Endothelial cell of umbilical vein (primary cell): ENCODE measurements at regions not wholly inside any gene's neighbourhood (a gene's known extent, or its start where the extent isn't known, plus 50 kb on each side); places are given as distances from the start of the nearest gene placed in this dataset.

ENCODE experiments used
- BruUV-seq: library from RNA; stranded (reverse); fragments of 400-500 nt; replicated peaks from 2 replicates; lab custom pipeline; 2021; lab: Mats Ljungman, UMichigan
- CTCF ChIA-PET: fragments of 300-600, 350-600 bp; sonication (Branson Sonifier 250); formaldehyde crosslinking; loops from one replicate; lab custom pipeline; 2021; ENCODE audit warnings: antibody characterized with exemption, inconsistent platforms; lab: Charles Lee
- POLR2A ChIA-PET: fragments of 300-600, 350-600 bp; sonication (Branson Sonifier 250); formaldehyde crosslinking; loops from one replicate; lab custom pipeline; 2021; ENCODE audit warnings: antibody characterized with exemption, inconsistent platforms; lab: Charles Lee
- DNase-seq: peaks from one replicate; pipeline ENCODE4 v3.0.0-alpha.2; 2011; ENCODE audit warnings: low read depth, low spot score
- FAIRE-seq: peaks from 2 replicates; lab custom pipeline; 2011; peaks lifted over from hg19 to GRCh38; lab: Jason Lieb, UNC
- H2AFZ ChIP-seq: 2 replicates; pipeline ENCODE4 v1.6.0; 2012; ENCODE audit warnings: low read depth, low read length, control low read depth, inconsistent platforms
- H3K27ac ChIP-seq: 2 replicates; pipeline ENCODE4 v1.5.1; 2011; ENCODE audit warnings: low read depth, mild to moderate bottlenecking, control low read depth, low read length, moderate library complexity; ENCODE audit not compliant: insufficient read depth
- H3K27me3 ChIP-seq, 2 experiments: 2 replicates each; pipeline versions ENCODE4 v1.6.0 to v1.6.1; 2011; ENCODE audit warnings: low read length in 2 of 2, mixed read lengths in 1 of 2; ENCODE audit not compliant: control insufficient read depth in 2 of 2, insufficient read depth in 2 of 2
- H3K36me3 ChIP-seq, 2 experiments: 2 replicates in 1 of 2; 3 replicates in 1 of 2; pipeline ENCODE4 v1.5.1; 2011; ENCODE audit warnings: low read length in 2 of 2, mild to moderate bottlenecking in 1 of 2, moderate library complexity in 1 of 2; ENCODE audit not compliant: control insufficient read depth in 2 of 2, insufficient read depth in 2 of 2; ENCODE audit errors: extremely low read depth in 1 of 2
- H3K4me1 ChIP-seq: 3 replicates; pipeline ENCODE4 v1.5.1; 2011; ENCODE audit warnings: mild to moderate bottlenecking, low read length; ENCODE audit not compliant: control insufficient read depth, insufficient read depth; ENCODE audit errors: extremely low read depth
- H3K4me2 ChIP-seq: 2 replicates; pipeline ENCODE4 v1.6.1; 2011; ENCODE audit warnings: low read length, control low read depth, mixed read lengths; ENCODE audit not compliant: insufficient read depth
- H3K4me3 ChIP-seq, 3 experiments: fragments of 200-600 bp in 1 of 3; sonication (generic), shearing (Covaris generic) in 1 of 3; replicated peaks in 1 of 3; 2 replicates each; pipeline ENCODE4 v1.5.1; 2011 to 2016; ENCODE audit warnings: control low read depth in 3 of 3, low read length in 3 of 3, mild to moderate bottlenecking in 2 of 3, inconsistent platforms in 1 of 3, low read depth in 1 of 3, moderate library complexity in 1 of 3; ENCODE audit not compliant: insufficient read depth in 1 of 3
- H3K79me2 ChIP-seq: 2 replicates; pipeline ENCODE4 v1.6.0; 2012; ENCODE audit warnings: low read length, inconsistent platforms; ENCODE audit not compliant: control insufficient read depth, insufficient read depth
- H3K9ac ChIP-seq: replicated peaks from 2 replicates; pipeline ENCODE3; 2011; ENCODE audit warnings: low read length, control low read depth; ENCODE audit not compliant: insufficient read depth; ENCODE audit errors: extremely low read depth
- H3K9me1 ChIP-seq: replicated peaks from 3 replicates; pipeline ENCODE4 v1.6.0; 2011; ENCODE audit warnings: mild to moderate bottlenecking, low read length; ENCODE audit not compliant: control insufficient read depth, insufficient read depth; ENCODE audit errors: extremely low read depth
- H3K9me3 ChIP-seq: replicated peaks from 2 replicates; pipeline ENCODE4 v1.5.1; 2012; ENCODE audit warnings: low read length, inconsistent platforms; ENCODE audit not compliant: control insufficient read depth, insufficient read depth
- H4K20me1 ChIP-seq: replicated peaks from 2 replicates; pipeline ENCODE3; 2011; ENCODE audit warnings: mild to moderate bottlenecking, low read length; ENCODE audit not compliant: control insufficient read depth, insufficient read depth; ENCODE audit errors: extremely low read depth
- EZH2 ChIP-seq: IDR thresholded peaks from 2 replicates; pipeline ENCODE4 v1.6.1; 2012; ENCODE audit warnings: borderline replicate concordance, low read depth, mild to moderate bottlenecking, moderate library complexity, low read length, inconsistent platforms; ENCODE audit not compliant: severe bottlenecking
- FOS ChIP-seq: IDR thresholded peaks from 2 replicates; pipeline ENCODE4 v1.6.1; 2011; ENCODE audit warnings: mild to moderate bottlenecking, low read length, moderate library complexity, borderline replicate concordance; ENCODE audit not compliant: insufficient read depth
- GATA2 ChIP-seq: IDR thresholded peaks from 2 replicates; pipeline ENCODE4 v1.7.0; 2011; ENCODE audit warnings: low read depth, mild to moderate bottlenecking, moderate library complexity, mixed read lengths, low read length; ENCODE audit not compliant: insufficient read length, insufficient read depth
- JUN ChIP-seq: IDR thresholded peaks from 2 replicates; pipeline ENCODE4 v1.6.1; 2011; ENCODE audit warnings: borderline replicate concordance, low read depth; ENCODE audit not compliant: insufficient read length, insufficient read depth
- MYC ChIP-seq: IDR thresholded peaks from one replicate; pipeline ENCODE4 v1.6.1; 2011; ENCODE audit warnings: mild to moderate bottlenecking, low read depth, low read length
- POLR2A ChIP-seq: IDR thresholded peaks from 2 replicates; pipeline ENCODE4 v1.6.1; 2012; ENCODE audit warnings: low read depth, mild to moderate bottlenecking, control low read depth, low read length
- POLR2AphosphoS5 ChIP-seq: IDR thresholded peaks from 2 replicates; pipeline ENCODE4 v1.6.1; 2012; ENCODE audit warnings: low read depth, mild to moderate bottlenecking, control low read depth, low read length, moderate library complexity; ENCODE audit not compliant: insufficient read depth
- dilution Hi-C: fragments of 300-500 bp; cut with MboI; formaldehyde crosslinking; loops from one replicate; pipeline ENCODE4 v1.15.0; 2019; ENCODE audit warnings: low sequenced_read_pairs; ENCODE audit not compliant: extremely low pct_ligation_motif_present
- intact Hi-C: fragments of 100-400 bp; cut with micrococcal nuclease; formaldehyde crosslinking; loops from one replicate; pipeline ENCODE4 v1.10.0; 2022
- TF ChIP-seq, protein P1 (sequence below), 2 donors: IDR thresholded peaks; 1 replicate in 1 of 2; 2 replicates in 1 of 2; pipeline ENCODE4 v1.5.1; 2011; ENCODE audit warnings: low read length in 2 of 2, mild to moderate bottlenecking in 2 of 2, moderate library complexity in 2 of 2, control low read depth in 1 of 2, inconsistent platforms in 1 of 2, low read depth in 1 of 2; ENCODE audit not compliant: insufficient read depth in 1 of 2; ENCODE audit errors: extremely low read depth in 1 of 2
- TF ChIP-seq, protein P2 (sequence below): IDR thresholded peaks from 2 replicates; pipeline ENCODE4 v1.6.1; 2011; ENCODE audit not compliant: insufficient read depth, insufficient read length

DNA sequence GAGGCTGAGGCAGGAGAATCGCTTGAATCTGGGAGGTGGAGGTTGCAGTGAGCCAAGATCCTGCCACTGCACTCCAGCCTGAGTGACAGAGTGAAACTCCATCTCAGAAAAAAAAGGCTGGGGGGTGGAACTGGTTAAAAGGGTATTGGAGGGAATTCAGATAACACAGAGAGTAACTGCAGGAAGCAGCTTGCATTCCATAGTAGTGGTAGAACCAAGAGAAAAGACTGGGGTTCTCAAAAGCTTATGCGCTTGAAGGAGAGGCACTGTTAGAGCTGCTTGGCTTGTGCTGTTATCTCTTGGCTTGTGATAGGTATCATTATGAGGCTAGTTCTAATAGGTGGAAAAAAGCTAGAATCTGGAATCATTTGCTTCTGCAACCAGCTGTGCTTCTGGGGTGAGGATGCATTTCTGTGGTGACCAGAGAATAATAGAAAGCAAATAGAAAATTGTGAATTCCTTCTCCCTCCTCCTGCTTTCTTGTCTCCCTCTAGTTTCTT lies 91.2 kb upstream of the ELOVL6 start:
- H3K27ac ChIP-seq, result no peak overlapping the region
- no peaks in the 10 kb centered on the region for H3K4me1 ChIP-seq
- no TSS peak for BruUV-seq
- no peak overlapping the region for H3K4me2 ChIP-seq
- no peaks in the 10 kb centered on the region for H3K36me3 ChIP-seq
- dilution Hi-C loops, result no loop called here
- H3K9ac ChIP-seq, result no peak overlapping the region
- FAIRE-seq (no peak), DNase-seq (no peak)
- no peaks in the 10 kb centered on the region for H3K79me2 ChIP-seq
- no peaks in the 10 kb centered on the region for H4K20me1 ChIP-seq
- no peak overlapping the region for H3K4me3 ChIP-seq
- CTCF ChIA-PET, result interaction anchor here (1.3 kb wide), 1 partner anchor 13 kb away, joined by 4 read pairs; no protein-coding TSS in a partner anchor
- no peaks in the 10 kb centered on the region for H3K27me3 ChIP-seq
- intact Hi-C loops, result no loop called here
- H3K9me3 ChIP-seq, result no peaks in the 10 kb centered on the region
- POLR2A ChIA-PET, result no interaction called here
- no peaks in the 10 kb centered on the region for H3K9me1 ChIP-seq
- no peak overlapping the region for H2AFZ ChIP-seq
- TF ChIP-seq, protein P1, sequence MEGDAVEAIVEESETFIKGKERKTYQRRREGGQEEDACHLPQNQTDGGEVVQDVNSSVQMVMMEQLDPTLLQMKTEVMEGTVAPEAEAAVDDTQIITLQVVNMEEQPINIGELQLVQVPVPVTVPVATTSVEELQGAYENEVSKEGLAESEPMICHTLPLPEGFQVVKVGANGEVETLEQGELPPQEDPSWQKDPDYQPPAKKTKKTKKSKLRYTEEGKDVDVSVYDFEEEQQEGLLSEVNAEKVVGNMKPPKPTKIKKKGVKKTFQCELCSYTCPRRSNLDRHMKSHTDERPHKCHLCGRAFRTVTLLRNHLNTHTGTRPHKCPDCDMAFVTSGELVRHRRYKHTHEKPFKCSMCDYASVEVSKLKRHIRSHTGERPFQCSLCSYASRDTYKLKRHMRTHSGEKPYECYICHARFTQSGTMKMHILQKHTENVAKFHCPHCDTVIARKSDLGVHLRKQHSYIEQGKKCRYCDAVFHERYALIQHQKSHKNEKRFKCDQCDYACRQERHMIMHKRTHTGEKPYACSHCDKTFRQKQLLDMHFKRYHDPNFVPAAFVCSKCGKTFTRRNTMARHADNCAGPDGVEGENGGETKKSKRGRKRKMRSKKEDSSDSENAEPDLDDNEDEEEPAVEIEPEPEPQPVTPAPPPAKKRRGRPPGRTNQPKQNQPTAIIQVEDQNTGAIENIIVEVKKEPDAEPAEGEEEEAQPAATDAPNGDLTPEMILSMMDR (IDR thresholded peaks at IDR 0.05; ENCODE audit: extremely low read depth in 1 of 2, insufficient read depth in 1 of 2, low read depth in 1 of 2, low read length in 2 of 2), result no peak
- no peak for TF ChIP-seq EZH2
- TF ChIP-seq, protein P2, sequence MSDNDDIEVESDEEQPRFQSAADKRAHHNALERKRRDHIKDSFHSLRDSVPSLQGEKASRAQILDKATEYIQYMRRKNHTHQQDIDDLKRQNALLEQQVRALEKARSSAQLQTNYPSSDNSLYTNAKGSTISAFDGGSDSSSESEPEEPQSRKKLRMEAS, result no peak
- TF ChIP-seq FOS, result no peak
- TF ChIP-seq GATA2, result no peak
- no peak for TF ChIP-seq MYC
- no peak for TF ChIP-seq JUN
- no peak for TF ChIP-seq POLR2AphosphoS5
- no peak for TF ChIP-seq POLR2A
